Breast epithelium (tissue), 3 donors: ENCODE measurements at regions not wholly inside any gene's neighbourhood (a gene's known extent, or its start where the extent isn't known, plus 50 kb on each side); places are given as distances from the start of the nearest gene placed in this dataset.

Experiments
- POLR2A ChIP-seq: fragments of 450-650 bp; IDR thresholded peaks from one replicate; pipeline ENCODE4 v1.6.1; 2016; ENCODE audit warnings: antibody characterized with exemption, mild to moderate bottlenecking, moderate library complexity
- TF ChIP-seq, protein P1 (sequence below), 3 donors: fragments of 450-650 bp; IDR thresholded peaks; one replicate each; pipeline ENCODE4 v1.5.1; 2016 to 2017; ENCODE audit warnings: antibody characterized with exemption in 3 of 3, mild to moderate bottlenecking in 3 of 3, moderate library complexity in 3 of 3

GRCh38 chr2:66748939-66749338, 314.0 kb downstream of the MEIS1 start:
- TF ChIP-seq, protein P1, sequence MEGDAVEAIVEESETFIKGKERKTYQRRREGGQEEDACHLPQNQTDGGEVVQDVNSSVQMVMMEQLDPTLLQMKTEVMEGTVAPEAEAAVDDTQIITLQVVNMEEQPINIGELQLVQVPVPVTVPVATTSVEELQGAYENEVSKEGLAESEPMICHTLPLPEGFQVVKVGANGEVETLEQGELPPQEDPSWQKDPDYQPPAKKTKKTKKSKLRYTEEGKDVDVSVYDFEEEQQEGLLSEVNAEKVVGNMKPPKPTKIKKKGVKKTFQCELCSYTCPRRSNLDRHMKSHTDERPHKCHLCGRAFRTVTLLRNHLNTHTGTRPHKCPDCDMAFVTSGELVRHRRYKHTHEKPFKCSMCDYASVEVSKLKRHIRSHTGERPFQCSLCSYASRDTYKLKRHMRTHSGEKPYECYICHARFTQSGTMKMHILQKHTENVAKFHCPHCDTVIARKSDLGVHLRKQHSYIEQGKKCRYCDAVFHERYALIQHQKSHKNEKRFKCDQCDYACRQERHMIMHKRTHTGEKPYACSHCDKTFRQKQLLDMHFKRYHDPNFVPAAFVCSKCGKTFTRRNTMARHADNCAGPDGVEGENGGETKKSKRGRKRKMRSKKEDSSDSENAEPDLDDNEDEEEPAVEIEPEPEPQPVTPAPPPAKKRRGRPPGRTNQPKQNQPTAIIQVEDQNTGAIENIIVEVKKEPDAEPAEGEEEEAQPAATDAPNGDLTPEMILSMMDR (IDR thresholded peaks at IDR 0.05), result no peak
- TF ChIP-seq POLR2A, result no peak
